Activated T-cell treated with anti-CD3 and anti-CD28 coated beads for 1 hour (primary cell): ENCODE measurements at regions not wholly inside any gene's neighbourhood (a gene's known extent, or its start where the extent isn't known, plus 50 kb on each side); places are given as distances from the start of the nearest gene placed in this dataset.
"Not testable (repeated sequence)": the region's sequence is repeated elsewhere in the genome, so short reads cannot be mapped to it uniquely, and the experiment has no call there.

Experiments used
- DNase-seq: peaks from one replicate; pipeline ENCODE4 v3.0.0-alpha.2; 2020; ENCODE audit warnings: low read depth

- DNase-seq = no peak
These were observed 125.8 kb upstream of the STARD13 start for GRCh38 chr13:33411312-33411711.

GRCh38 chr13:33415822-33416221 is 130.3 kb upstream of the STARD13 start:
- DNase-seq = no peak

- DNase-seq = not testable (repeated sequence)
These were observed 132.8 kb upstream of the STARD13 start for GRCh38 chr13:33418224-33418953.

- DNase-seq = not testable (repeated sequence)
These were observed 134.6 kb upstream of the STARD13 start for GRCh38 chr13:33420117-33420516.

- no peak for DNase-seq
These were observed 140.6 kb upstream of the STARD13 start for GRCh38 chr13:33426131-33426530.

GRCh38 chr13:33433316-33433715 is 147.8 kb upstream of the STARD13 start:
- no peak for DNase-seq

GRCh38 chr13:33434676-33435075 is 149.1 kb upstream of the STARD13 start:
- no peak for DNase-seq

GRCh38 chr13:33435207-33435606 is 149.7 kb upstream of the STARD13 start:
- DNase-seq = no peak

GRCh38 chr13:33438918-33439317 is 153.4 kb upstream of the STARD13 start:
- no peak for DNase-seq

GRCh38 chr13:33441015-33441414 is 155.5 kb upstream of the STARD13 start:
- DNase-seq = no peak

- no peak for DNase-seq
These were observed 159.5 kb upstream of the STARD13 start for GRCh38 chr13:33445024-33445423.

GRCh38 chr13:33445476-33445875 is 159.9 kb upstream of the STARD13 start:
- no peak for DNase-seq

- no peak for DNase-seq
These were observed 161.5 kb upstream of the STARD13 start for GRCh38 chr13:33446821-33447725.

- DNase-seq = no peak
These were observed 163.3 kb upstream of the STARD13 start for GRCh38 chr13:33448889-33449288.

GRCh38 chr13:33450956-33451709 is 165.6 kb upstream of the STARD13 start:
- DNase-seq = no peak

- no peak for DNase-seq
These were observed 167.4 kb upstream of the STARD13 start for GRCh38 chr13:33452873-33453517.

GRCh38 chr13:33453936-33454335 is 168.4 kb upstream of the STARD13 start:
- DNase-seq = no peak

GRCh38 chr13:33454844-33455705 is 169.5 kb upstream of the STARD13 start:
- DNase-seq = no peak

- DNase-seq = no peak
These were observed 174.1 kb upstream of the STARD13 start for GRCh38 chr13:33459702-33460101.

- no peak for DNase-seq
These were observed 176.6 kb upstream of the STARD13 start for GRCh38 chr13:33462109-33462508.

- no peak for DNase-seq
These were observed 178.8 kb upstream of the STARD13 start for GRCh38 chr13:33464345-33464744.
